Tibial nerve (tissue), 4 donors: ENCODE measurements at regions not wholly inside any gene's neighbourhood (a gene's known extent, or its start where the extent isn't known, plus 50 kb on each side); places are given as distances from the start of the nearest gene placed in this dataset.

ENCODE experiments used
- CTCF ChIP-seq, 5 experiments: fragments of 200-600 bp in 3 of 5; fragments of 450-650 bp in 2 of 5; sonication (generic) in 3 of 5; IDR thresholded peaks; one replicate each; pipeline ENCODE4 v1.5.1; 2016 to 2019; ENCODE audit warnings: antibody characterized with exemption in 5 of 5, mild to moderate bottlenecking in 3 of 5, moderate library complexity in 2 of 5
- EP300 ChIP-seq, 2 donors: sonication (generic); formaldehyde crosslinking; IDR thresholded peaks; one replicate each; pipeline ENCODE4 v1.6.1; 2017; ENCODE audit warnings: antibody characterized with exemption in 2 of 2, mild to moderate bottlenecking in 1 of 2

DNA sequence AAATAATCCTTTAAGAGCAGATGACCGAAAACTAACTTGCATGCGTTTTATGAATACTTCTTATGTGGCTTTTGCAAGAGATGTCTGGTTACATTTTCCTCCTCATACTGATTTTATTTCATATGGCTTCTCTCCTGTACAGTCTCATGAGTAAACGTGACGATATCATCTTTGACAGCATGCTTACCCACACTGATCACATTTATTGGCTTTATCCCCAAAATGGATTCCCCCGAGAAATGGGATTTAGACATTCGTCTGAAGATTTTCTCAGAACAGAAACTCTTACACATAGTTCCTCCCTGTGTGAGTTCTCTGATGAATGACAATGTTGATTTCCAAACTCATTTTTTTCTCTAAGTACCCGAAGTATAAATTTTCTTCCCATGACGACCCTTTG lies 939.7 kb upstream of the LCORL start:
- no peak for TF ChIP-seq CTCF (IDR thresholded peaks at IDR 0.05)
- TF ChIP-seq EP300 (IDR thresholded peaks at IDR 0.05), result no peak
